ENCODE measurements at regions not wholly inside any gene's neighbourhood (a gene's known extent, or its start where the extent isn't known, plus 50 kb on each side); places are given as distances from the start of the nearest gene placed in this dataset.
A peak's percentile ranks its signal among the peaks of the same experiment; 100 is the strongest.

DNA sequence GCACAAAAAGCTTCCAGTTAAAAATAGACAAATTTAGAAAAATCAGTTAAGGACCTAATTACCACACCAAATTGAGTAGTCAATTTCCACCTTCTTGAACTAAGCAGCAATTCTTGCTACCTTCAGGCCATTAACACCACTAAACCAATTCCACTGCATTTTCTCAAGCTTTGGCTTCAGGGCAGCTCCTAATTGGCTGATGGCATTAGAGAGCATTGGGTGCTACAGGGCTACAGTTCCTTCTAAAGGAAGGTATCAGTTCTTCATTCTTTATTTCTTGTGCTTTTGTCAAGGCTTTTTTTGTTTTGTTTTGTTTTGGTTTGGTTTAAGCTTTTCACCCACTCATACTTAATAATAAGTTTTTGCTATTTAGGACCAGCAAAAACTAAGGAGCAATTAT is 90.2 kb upstream of the FAM241A start:
- Mint-ChIP-seq H3K4me3 (ENCODE audit: unreplicated experiment) (no peak overlapping the region), H3K4me1 (ENCODE audit: unreplicated experiment) (peaks cover 10% of the 10 kb centered on the region), H3K36me3 (ENCODE audit: low read depth, unreplicated experiment) (no peaks in the 10 kb centered on the region), H3K9me3 (ENCODE audit: unreplicated experiment) (no peaks in the 10 kb centered on the region), H3K27ac (ENCODE audit: unreplicated experiment) (no peak overlapping the region), H3K27me3 (ENCODE audit: unreplicated experiment) (no peaks in the 10 kb centered on the region)
- TF ChIP-seq, protein P1, sequence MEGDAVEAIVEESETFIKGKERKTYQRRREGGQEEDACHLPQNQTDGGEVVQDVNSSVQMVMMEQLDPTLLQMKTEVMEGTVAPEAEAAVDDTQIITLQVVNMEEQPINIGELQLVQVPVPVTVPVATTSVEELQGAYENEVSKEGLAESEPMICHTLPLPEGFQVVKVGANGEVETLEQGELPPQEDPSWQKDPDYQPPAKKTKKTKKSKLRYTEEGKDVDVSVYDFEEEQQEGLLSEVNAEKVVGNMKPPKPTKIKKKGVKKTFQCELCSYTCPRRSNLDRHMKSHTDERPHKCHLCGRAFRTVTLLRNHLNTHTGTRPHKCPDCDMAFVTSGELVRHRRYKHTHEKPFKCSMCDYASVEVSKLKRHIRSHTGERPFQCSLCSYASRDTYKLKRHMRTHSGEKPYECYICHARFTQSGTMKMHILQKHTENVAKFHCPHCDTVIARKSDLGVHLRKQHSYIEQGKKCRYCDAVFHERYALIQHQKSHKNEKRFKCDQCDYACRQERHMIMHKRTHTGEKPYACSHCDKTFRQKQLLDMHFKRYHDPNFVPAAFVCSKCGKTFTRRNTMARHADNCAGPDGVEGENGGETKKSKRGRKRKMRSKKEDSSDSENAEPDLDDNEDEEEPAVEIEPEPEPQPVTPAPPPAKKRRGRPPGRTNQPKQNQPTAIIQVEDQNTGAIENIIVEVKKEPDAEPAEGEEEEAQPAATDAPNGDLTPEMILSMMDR (IDR thresholded peaks at IDR 0.05; ENCODE audit: unreplicated experiment), result no peak
- DNase-seq (ENCODE audit: low spot score), result no peak

DNA sequence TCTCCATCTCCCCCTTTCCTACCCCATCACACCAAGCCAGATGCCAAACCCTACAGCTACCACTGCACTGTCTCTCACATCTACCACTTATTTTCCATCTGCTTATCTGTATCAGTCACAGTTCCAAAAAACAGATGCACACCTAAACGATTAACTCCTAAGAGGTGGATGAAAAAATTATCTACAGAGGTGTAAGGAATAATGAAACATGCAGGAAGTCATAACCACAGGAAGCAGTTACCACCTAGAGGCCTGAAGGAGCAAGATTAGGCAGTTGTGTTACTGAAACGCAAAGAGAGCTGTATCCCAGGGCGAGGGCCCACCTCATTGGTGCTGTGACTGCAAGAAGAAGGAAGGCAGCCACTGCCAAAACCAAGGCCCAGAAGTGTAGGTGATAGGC is 87.8 kb upstream of the FAM241A start:
- no peak overlapping the region for H3K4me3 Mint-ChIP-seq (ENCODE audit: unreplicated experiment)
- peaks cover 3% of the 10 kb centered on the region for H3K27me3 Mint-ChIP-seq (ENCODE audit: unreplicated experiment)
- no peaks in the 10 kb centered on the region for H3K9me3 Mint-ChIP-seq (ENCODE audit: unreplicated experiment)
- H3K36me3 Mint-ChIP-seq (ENCODE audit: low read depth, unreplicated experiment), result no peaks in the 10 kb centered on the region
- no peak for DNase-seq (ENCODE audit: low spot score)
- H3K27ac Mint-ChIP-seq (ENCODE audit: unreplicated experiment), result no peak overlapping the region
- TF ChIP-seq, protein P1 (IDR thresholded peaks at IDR 0.05; ENCODE audit: unreplicated experiment), result no peak
- peaks cover 10% of the 10 kb centered on the region for H3K4me1 Mint-ChIP-seq (ENCODE audit: unreplicated experiment)

DNA sequence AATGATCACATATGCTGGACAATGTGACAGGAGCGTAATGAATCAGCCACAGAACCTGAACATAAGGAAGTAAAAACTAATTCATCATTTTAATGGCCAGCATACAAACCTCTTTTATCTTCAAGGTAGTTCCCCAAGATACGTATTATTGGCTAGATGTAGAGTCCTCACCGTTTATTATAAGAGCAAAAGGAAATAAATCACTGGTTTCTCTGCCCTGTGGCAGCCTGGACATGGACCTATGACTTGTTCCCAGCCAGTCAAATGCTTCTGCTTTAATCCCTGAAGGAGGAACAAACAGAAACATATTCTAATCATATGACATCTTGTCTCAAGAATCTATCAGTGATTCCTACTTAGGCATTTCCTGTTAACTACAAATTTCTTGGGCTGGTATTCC is 86.8 kb upstream of the FAM241A start:
- TF ChIP-seq, protein P1 (IDR thresholded peaks at IDR 0.05; ENCODE audit: unreplicated experiment), result no peak
- Mint-ChIP-seq H3K4me1 (ENCODE audit: unreplicated experiment) (peaks cover 10% of the 10 kb centered on the region), H3K36me3 (ENCODE audit: low read depth, unreplicated experiment) (no peaks in the 10 kb centered on the region), H3K9me3 (ENCODE audit: unreplicated experiment) (no peaks in the 10 kb centered on the region), H3K27me3 (ENCODE audit: unreplicated experiment) (peaks cover 3% of the 10 kb centered on the region), H3K27ac (ENCODE audit: unreplicated experiment) (no peak overlapping the region), H3K4me3 (ENCODE audit: unreplicated experiment) (no peak overlapping the region)
- DNase-seq (ENCODE audit: low spot score), result no peak

DNA sequence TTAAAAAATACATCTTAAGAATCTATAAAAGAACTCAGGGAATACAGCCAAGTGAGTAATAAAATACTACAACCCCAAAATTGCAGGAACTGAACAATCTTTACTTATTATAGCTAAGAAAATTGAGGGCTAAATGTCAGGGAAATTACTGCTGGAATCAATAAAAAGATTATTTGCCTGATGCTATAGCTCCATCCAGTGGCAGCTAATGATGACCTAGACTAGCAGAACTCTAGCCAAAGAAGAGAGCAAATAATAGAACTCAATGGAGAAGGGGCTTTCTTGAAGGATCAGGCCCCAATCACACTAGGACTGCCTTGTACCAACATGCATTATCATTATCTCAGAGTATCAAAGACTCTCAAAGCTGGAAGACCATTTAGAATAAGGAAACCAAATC is 85.0 kb upstream of the FAM241A start:
- Mint-ChIP-seq H3K9me3 (ENCODE audit: unreplicated experiment) (no peaks in the 10 kb centered on the region), H3K27me3 (ENCODE audit: unreplicated experiment) (peaks cover 3% of the 10 kb centered on the region), H3K4me1 (ENCODE audit: unreplicated experiment) (peaks cover 3% of the 10 kb centered on the region), H3K4me3 (ENCODE audit: unreplicated experiment) (no peak overlapping the region), H3K27ac (ENCODE audit: unreplicated experiment) (no peak overlapping the region), H3K36me3 (ENCODE audit: low read depth, unreplicated experiment) (no peaks in the 10 kb centered on the region)
- DNase-seq (ENCODE audit: low spot score), result peak; percentile 18
- TF ChIP-seq, protein P1 (IDR thresholded peaks at IDR 0.05; ENCODE audit: unreplicated experiment), result peak; percentile 29

DNA sequence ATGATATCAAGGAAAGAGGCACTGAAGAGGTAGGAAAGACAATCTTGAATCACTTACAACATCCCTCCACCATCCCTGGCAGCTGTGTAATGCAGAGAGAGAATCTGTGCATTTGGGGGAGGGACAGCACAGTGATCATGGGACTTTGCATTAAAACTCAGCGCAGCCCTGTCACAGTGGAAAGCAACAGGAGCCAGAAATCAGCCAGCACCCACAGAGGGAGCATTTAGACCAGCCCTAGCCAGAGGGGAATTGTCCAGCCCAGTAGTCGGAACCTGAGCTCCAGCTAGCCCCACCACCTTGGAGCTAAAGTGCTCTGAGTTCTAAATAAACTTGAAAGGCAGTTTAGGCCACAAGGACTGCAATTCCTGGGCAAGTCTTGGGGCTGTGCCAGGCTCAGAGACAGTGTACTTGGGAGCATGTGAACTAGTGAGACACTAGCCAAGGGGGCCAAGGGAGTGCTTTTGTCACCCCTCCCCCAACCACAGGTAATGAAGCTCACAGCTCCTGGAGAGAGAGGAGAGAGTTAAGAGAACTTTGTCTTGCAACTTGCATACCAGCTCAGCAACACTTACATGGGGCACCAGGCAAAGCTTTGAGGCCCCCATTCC is 83.9 kb upstream of the FAM241A start:
- Mint-ChIP-seq H3K4me1 (ENCODE audit: unreplicated experiment) (peaks cover 3% of the 10 kb centered on the region), H3K4me3 (ENCODE audit: unreplicated experiment) (no peak overlapping the region), H3K9me3 (ENCODE audit: unreplicated experiment) (no peaks in the 10 kb centered on the region), H3K27ac (ENCODE audit: unreplicated experiment) (no peak overlapping the region), H3K36me3 (ENCODE audit: low read depth, unreplicated experiment) (no peaks in the 10 kb centered on the region), H3K27me3 (ENCODE audit: unreplicated experiment) (peaks cover 3% of the 10 kb centered on the region)
- TF ChIP-seq, protein P1 (IDR thresholded peaks at IDR 0.05; ENCODE audit: unreplicated experiment), result no peak
- DNase-seq (ENCODE audit: low spot score), result no peak
